Hepatocyte (in vitro differentiated cells): ENCODE measurements at regions not wholly inside any gene's neighbourhood (a gene's known extent, or its start where the extent isn't known, plus 50 kb on each side); places are given as distances from the start of the nearest gene placed in this dataset.

Experiments
- DNase-seq: peaks from one replicate; pipeline ENCODE4 v3.0.0-alpha.2; 2016; ENCODE audit warnings: low spot score
- H2AFZ ChIP-seq: fragments of 200-600 bp; sonication (generic); 2 replicates; pipeline ENCODE4 v1.6.0; 2016; ENCODE audit warnings: antibody characterized with exemption, mild to moderate bottlenecking
- H3K27ac ChIP-seq: fragments of 200-600 bp; sonication (generic); 2 replicates; pipeline ENCODE4 v1.5.1; 2016; ENCODE audit warnings: mild to moderate bottlenecking
- H3K27me3 ChIP-seq: fragments of 200-600 bp; sonication (generic); 2 replicates; pipeline ENCODE4 v1.6.1; 2016
- H3K36me3 ChIP-seq: fragments of 200-600 bp; sonication (generic); replicated peaks from 2 replicates; pipeline ENCODE4 v1.5.1; 2016; ENCODE audit warnings: low read depth; ENCODE audit not compliant: insufficient read depth
- H3K4me1 ChIP-seq: fragments of 200-600 bp; sonication (generic); 2 replicates; pipeline ENCODE4 v1.5.1; 2016; ENCODE audit warnings: mild to moderate bottlenecking, moderate library complexity; ENCODE audit not compliant: insufficient read depth
- H3K4me2 ChIP-seq: fragments of 200-600 bp; sonication (generic); 2 replicates; pipeline ENCODE4 v1.6.0; 2016
- H3K4me3 ChIP-seq: fragments of 200-600 bp; sonication (generic); 2 replicates; pipeline ENCODE4 v1.5.1; 2016; ENCODE audit warnings: mild to moderate bottlenecking
- H3K79me2 ChIP-seq: fragments of 200-600 bp; sonication (generic); 2 replicates; pipeline ENCODE4 v1.6.0; 2017; ENCODE audit warnings: mild to moderate bottlenecking
- H3K9me2 ChIP-seq: fragments of 200-600 bp; sonication (generic); replicated peaks from 2 replicates; pipeline ENCODE4 v1.6.0; 2017; ENCODE audit warnings: mild to moderate bottlenecking; ENCODE audit not compliant: insufficient read depth
- H3K9me3 ChIP-seq: fragments of 200-600 bp; sonication (generic); 2 replicates; pipeline ENCODE4 v1.5.1; 2016; ENCODE audit warnings: low read depth, mild to moderate bottlenecking
- H4K20me1 ChIP-seq: fragments of 200-600 bp; sonication (generic); 2 replicates; pipeline ENCODE4 v1.6.0; 2016; ENCODE audit warnings: mild to moderate bottlenecking; ENCODE audit not compliant: insufficient read depth, poor library complexity, severe bottlenecking
- EZH2 ChIP-seq: fragments of 200-600 bp; sonication (generic); IDR thresholded peaks from 2 replicates; pipeline ENCODE4 v1.6.1; 2016; ENCODE audit warnings: antibody characterized with exemption, mild to moderate bottlenecking, borderline replicate concordance
- EZH2phosphoT487 ChIP-seq: fragments of 200-600 bp; sonication (generic); IDR thresholded peaks from one replicate; pipeline ENCODE4 v1.6.1; 2018; ENCODE audit warnings: antibody characterized with exemption, mild to moderate bottlenecking, low read depth, moderate library complexity; ENCODE audit not compliant: unreplicated experiment, severe bottlenecking
- WGBS: methylation state at CpG from one replicate; pipeline ENCODE4 v1.1.6; 2016; ENCODE audit warnings: low lambda C conversion rate; ENCODE audit errors: missing lambda C conversion rate; 5-methylcytosine and 5-hydroxymethylcytosine counted together
- TF ChIP-seq, protein P1 (sequence below): fragments of 200-600 bp; sonication (generic); IDR thresholded peaks from 2 replicates; pipeline ENCODE4 v1.5.1; 2016; ENCODE audit warnings: antibody characterized with exemption, mild to moderate bottlenecking; ENCODE audit not compliant: poor library complexity

DNA sequence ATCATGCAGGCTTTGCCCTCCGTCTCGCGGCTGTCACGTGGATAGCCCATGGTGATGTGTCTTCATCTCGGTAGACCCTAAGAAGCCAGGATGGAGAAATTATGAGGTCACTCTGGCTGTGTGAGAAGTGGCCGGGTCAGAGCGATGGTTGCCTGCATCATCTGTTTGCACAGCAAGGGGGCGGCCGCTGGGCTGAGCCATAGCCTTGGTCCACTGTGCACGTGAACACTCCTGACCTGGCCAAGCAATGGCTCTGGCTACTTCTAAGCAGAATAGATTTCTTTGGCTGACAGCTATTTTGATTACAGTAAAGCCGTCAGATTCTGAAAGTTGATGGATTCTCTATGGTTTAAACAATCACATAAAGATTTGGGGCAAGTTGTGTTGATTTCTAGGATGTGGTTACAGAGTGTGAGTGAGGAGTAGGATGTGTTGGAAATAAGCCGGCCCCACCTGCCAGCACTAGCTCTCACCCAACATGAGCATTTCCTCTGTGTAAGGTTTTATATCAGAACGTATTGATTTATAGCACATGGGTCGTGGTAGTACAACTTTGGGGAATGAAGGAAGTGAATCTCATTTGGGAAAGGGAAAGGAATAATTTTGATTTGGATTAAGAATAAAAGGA lies 214.4 kb upstream of the GPR26 start:
- WGBS, result 71% methylated on average over 14 of the region's 14 CpGs
- peak; percentile 43 for DNase-seq
- no peaks in the 10 kb centered on the region for H3K9me2 ChIP-seq

DNA sequence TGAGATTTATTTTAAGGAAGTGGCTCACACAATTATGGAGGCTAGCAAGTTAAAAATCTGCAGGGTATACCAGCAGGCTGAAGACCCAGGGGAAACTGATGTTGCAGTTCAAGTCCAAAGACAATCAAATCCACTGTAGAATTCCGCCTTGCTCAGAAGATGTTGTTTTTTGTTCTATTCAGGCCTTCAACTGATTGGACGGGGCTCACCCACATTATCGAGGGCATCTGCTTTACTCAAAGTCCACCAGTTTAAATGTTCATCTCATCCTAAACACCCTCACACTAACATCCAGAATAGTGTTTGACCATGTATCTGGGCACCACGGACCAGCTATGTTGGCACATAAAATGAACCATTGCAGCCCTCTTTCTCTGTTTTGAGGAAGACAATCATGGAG lies 211.2 kb upstream of the GPR26 start:
- Histone ChIP-seq H3K79me2 (no peaks in the 10 kb centered on the region), H3K27me3 (peaks cover 6% of the 10 kb centered on the region), H3K4me3 (no peak overlapping the region), H3K4me2 (no peak overlapping the region), H3K36me3 (no peaks in the 10 kb centered on the region), H2AFZ (no peak overlapping the region), H4K20me1 (no peaks in the 10 kb centered on the region), H3K4me1 (no peaks in the 10 kb centered on the region), H3K9me2 (no peaks in the 10 kb centered on the region), H3K27ac (no peak overlapping the region), H3K9me3 (no peaks in the 10 kb centered on the region)
- TF ChIP-seq, protein P1, sequence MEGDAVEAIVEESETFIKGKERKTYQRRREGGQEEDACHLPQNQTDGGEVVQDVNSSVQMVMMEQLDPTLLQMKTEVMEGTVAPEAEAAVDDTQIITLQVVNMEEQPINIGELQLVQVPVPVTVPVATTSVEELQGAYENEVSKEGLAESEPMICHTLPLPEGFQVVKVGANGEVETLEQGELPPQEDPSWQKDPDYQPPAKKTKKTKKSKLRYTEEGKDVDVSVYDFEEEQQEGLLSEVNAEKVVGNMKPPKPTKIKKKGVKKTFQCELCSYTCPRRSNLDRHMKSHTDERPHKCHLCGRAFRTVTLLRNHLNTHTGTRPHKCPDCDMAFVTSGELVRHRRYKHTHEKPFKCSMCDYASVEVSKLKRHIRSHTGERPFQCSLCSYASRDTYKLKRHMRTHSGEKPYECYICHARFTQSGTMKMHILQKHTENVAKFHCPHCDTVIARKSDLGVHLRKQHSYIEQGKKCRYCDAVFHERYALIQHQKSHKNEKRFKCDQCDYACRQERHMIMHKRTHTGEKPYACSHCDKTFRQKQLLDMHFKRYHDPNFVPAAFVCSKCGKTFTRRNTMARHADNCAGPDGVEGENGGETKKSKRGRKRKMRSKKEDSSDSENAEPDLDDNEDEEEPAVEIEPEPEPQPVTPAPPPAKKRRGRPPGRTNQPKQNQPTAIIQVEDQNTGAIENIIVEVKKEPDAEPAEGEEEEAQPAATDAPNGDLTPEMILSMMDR, result no peak
- TF ChIP-seq EZH2 (no peak), EZH2phosphoT487 (no peak)
- WGBS, result 91% methylated on average over 4 of the region's 4 CpGs
- DNase-seq, result no peak

More for the DNA sequence above, 214.4 kb upstream of the GPR26 start:
- Histone ChIP-seq H4K20me1 (no peaks in the 10 kb centered on the region), H3K4me2 (no peak overlapping the region), H3K79me2 (no peaks in the 10 kb centered on the region), H3K4me1 (no peaks in the 10 kb centered on the region), H3K4me3 (no peak overlapping the region), H3K9me3 (no peaks in the 10 kb centered on the region), H3K27me3 (peaks cover 3% of the 10 kb centered on the region), H3K36me3 (no peaks in the 10 kb centered on the region), H3K27ac (no peak overlapping the region), H2AFZ (no peak overlapping the region)
- TF ChIP-seq, protein P1, result no peak
- no peak for TF ChIP-seq EZH2
- no peak for TF ChIP-seq EZH2phosphoT487

GRCh38 chr10:123455861-123456260 lies 210.3 kb upstream of the GPR26 start:
- 88% methylated on average over 3 of the region's 3 CpGs for WGBS
- Histone ChIP-seq H3K36me3 (no peaks in the 10 kb centered on the region), H2AFZ (no peak overlapping the region), H3K4me3 (no peak overlapping the region), H3K79me2 (no peaks in the 10 kb centered on the region), H4K20me1 (no peaks in the 10 kb centered on the region), H3K27me3 (peaks cover 3% of the 10 kb centered on the region), H3K4me2 (no peak overlapping the region), H3K4me1 (no peaks in the 10 kb centered on the region), H3K9me3 (no peaks in the 10 kb centered on the region), H3K9me2 (no peaks in the 10 kb centered on the region), H3K27ac (no peak overlapping the region)
- no peak for DNase-seq
- TF ChIP-seq, protein P1, result no peak
- TF ChIP-seq EZH2 (no peak), EZH2phosphoT487 (no peak)
